ENCODE measurements at regions not wholly inside any gene's neighbourhood (a gene's known extent, or its start where the extent isn't known, plus 50 kb on each side); places are given as distances from the start of the nearest gene placed in this dataset.

DNA sequence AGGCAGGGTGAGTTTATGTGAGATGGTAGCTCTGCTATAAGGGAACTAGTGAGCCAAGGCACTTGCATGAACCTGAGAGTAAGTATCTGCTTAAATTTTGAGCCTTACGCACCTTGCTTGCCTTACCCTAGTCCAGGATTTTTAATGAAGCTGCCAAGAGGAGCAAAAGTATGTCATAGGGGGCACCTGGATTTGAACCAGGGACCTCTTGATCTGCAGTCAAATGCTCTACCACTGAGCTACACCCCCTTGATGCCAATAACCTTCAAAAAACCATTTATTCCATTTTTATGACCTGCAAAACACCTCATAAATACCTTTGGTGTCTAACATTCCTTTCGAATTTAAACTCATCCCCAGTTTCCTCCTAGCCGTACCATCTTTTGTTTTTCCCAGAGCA is 88.3 kb upstream of the ACP3 start:
- TF ChIP-seq, protein P1, sequence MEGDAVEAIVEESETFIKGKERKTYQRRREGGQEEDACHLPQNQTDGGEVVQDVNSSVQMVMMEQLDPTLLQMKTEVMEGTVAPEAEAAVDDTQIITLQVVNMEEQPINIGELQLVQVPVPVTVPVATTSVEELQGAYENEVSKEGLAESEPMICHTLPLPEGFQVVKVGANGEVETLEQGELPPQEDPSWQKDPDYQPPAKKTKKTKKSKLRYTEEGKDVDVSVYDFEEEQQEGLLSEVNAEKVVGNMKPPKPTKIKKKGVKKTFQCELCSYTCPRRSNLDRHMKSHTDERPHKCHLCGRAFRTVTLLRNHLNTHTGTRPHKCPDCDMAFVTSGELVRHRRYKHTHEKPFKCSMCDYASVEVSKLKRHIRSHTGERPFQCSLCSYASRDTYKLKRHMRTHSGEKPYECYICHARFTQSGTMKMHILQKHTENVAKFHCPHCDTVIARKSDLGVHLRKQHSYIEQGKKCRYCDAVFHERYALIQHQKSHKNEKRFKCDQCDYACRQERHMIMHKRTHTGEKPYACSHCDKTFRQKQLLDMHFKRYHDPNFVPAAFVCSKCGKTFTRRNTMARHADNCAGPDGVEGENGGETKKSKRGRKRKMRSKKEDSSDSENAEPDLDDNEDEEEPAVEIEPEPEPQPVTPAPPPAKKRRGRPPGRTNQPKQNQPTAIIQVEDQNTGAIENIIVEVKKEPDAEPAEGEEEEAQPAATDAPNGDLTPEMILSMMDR (IDR thresholded peaks at IDR 0.05) = no peak
- no peak for TF ChIP-seq POLR2A (IDR thresholded peaks at IDR 0.05)

Measured in adrenal gland (tissue), 5 donors.